GM19023 (cell line): ENCODE measurements at regions not wholly inside any gene's neighbourhood (a gene's known extent, or its start where the extent isn't known, plus 50 kb on each side); places are given as distances from the start of the nearest gene placed in this dataset.
"Not testable (repeated sequence)": the region's sequence is repeated elsewhere in the genome, so short reads cannot be mapped to it uniquely, and the experiment has no call there.

ENCODE experiments used
- ATAC-seq: cut with Tn5 transposase; IDR thresholded peaks from one replicate; pipeline ENCODE4 v1.9.1; 2021; ENCODE audit warnings: mild to moderate bottlenecking, moderate library complexity; ENCODE audit not compliant: unreplicated experiment

DNA sequence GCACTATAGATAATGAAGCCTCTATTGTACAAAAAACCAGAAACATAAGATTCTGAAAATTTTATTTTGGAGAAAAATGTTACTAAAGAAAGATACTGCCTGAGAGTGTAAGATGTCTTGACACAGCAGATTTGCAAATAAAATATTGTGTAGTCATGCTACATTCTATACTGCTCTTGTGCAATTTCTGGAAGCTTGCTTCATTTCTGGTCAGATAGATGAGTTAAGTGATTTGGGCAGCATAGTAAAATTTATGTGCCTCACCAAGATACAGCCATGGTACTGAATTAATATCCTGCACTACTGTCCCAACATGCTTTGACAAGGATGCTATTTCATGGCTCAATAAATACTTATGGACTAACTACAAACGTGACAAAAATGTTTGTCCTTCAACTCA, 55.1 kb upstream of the STARD13 start:
- no peak for ATAC-seq

GRCh38 chr13:33341861-33342452, 56.4 kb upstream of the STARD13 start:
- ATAC-seq: no peak

DNA sequence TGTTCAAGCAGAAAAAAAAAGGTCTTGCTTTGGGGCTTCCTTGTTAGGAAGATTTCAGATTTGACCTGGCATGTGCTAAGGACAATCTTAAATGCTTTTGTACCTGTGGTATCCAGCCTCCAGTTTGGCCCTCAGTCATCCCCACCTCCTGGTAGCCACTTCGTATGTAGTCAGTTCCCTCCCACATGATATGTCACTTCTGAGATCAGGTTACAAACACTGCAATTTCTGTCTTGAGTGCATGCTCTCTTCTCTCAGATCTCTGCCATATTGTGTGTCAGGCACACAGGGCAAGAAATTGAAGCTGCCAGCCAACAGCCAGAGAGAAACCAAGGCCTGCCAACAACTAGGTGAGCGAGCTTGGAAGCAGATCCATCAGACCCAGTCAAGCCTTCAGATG, 60.3 kb upstream of the STARD13 start:
- ATAC-seq: no peak

GRCh38 chr13:33347861-33348260, 62.3 kb upstream of the STARD13 start:
- ATAC-seq: no peak

DNA sequence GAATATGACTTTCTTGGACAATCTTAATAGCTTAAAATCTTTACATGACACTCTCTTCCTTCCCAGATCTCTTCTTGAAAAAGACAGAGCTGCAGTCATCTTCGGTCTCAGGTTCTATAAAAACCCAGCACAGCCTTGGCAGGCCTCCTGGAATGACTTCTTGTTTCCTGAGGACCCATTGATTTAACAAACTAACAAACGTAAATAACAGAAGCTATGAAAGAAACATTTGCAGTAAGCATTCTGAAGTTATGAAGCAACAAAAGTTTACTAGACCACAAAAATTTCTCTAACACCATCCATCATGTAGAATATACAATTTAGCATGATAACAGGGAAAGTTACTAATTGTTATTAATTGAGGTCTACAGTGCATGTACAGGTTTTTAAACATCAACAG, 62.8 kb upstream of the STARD13 start:
- ATAC-seq: no peak

DNA sequence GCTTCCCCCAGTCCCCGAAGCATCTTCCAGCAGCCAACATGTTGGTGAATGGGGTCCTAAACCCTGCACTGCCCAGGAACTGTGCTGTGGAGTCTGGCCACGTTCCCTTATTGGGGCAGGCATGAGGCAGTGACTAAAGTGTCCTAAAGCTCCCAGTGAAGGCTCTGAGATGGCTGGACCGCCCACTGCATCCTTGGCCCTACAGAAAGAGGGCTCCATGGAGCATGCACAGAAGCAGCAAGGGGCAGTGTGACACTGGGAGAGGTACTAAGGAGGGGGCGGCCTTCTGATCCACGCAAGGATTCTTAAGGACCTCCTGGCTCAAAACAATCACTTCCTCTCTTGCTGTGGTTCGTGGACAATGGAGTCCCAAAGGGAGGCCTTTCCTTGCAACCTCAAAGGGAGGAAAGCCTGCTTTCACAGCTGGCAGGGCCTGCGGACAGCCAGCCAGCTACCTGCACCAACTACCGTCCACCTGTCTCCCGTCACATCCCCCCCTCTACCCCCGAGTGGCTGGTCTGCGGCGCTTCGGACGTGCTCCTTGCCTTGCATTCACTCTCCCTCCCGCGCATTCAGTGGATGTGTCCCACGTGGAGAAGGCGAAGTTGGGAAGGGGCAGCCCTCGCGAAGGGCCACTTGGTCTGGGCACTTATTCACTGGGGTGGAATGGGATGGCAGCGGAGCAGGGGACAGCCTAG, 63.9 kb upstream of the STARD13 start:
- ATAC-seq: no peak

GRCh38 chr13:33349986-33350826, 64.7 kb upstream of the STARD13 start:
- no peak for ATAC-seq

DNA sequence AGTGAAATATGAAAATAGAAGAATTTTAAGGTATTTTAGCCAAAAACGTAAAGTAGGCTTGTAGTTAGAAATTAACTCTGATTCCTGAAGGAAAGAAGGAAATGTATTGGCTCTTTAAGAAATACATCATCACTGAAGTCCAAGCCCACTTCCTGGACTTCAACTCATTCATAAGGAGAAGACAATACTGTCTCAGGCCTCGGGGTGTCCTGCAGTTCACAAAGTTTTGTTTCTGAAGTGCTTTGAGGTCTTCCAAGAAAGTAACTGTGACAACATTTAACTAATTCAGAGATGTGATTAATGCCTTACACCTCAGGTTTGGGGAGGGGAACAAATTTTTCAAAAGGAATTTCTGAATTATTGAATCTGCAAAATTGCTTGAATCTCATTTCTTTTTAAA, 65.8 kb upstream of the STARD13 start:
- ATAC-seq: no peak

GRCh38 chr13:33352041-33352440, 66.5 kb upstream of the STARD13 start:
- no peak for ATAC-seq

- ATAC-seq: no peak
Observed at GRCh38 chr13:33352526-33352925, 67.0 kb upstream of the STARD13 start.

GRCh38 chr13:33353210-33353609, 67.7 kb upstream of the STARD13 start:
- no peak for ATAC-seq

GRCh38 chr13:33353646-33354045, 68.1 kb upstream of the STARD13 start:
- ATAC-seq: no peak

DNA sequence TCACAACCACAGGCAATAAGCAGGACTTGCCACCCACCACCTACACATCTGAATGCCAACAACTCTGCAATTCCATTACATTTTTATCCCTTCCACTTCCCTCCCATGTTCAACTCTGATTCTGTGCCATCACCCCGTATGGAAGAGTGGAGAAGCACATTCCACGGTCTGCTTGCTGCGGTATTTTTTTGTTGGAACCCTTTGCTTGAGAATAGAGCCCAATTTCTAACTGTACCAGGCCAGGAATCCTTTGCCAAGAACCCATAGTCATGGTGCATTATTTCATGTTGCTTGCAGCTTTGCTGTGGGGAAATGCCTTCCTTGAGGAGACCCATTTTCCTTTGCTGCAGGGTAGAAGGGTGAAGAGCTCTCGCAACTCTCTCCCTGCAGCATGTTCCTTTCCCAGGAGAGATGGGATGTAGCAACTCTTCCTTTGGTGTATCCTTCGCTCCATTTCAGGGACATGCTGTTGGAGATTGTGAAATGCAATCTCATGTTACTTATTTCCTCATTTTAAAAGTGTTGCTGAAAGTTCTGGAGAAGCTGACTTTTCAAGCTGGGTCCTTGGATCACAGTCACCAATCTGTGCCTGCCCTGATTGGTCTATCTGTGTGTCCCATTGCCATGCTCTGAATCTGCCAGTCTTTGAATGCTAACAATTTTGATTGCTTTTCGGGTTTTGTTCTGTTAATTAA, 69.8 kb upstream of the STARD13 start:
- no peak for ATAC-seq

DNA sequence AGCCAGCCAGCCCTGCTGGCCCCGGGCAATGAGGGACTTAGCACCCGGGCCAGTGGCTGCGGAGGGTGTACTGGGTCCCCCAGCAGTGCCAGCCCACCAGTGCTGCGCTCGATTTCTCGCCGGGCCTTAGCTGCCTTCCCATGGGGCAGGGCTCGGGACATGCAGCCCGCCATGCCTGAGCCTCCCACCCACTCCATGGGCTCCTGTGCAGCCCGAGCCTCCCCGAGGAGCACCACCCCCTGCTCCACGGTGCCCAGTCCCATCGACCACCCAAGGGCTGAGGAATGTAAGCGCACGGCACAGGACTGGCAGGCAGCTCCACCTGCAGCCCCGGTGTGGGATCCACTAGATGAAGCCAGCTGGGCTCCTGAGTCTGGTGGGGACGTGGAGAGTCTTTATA, 72.5 kb upstream of the STARD13 start:
- ATAC-seq: not testable (repeated sequence)

GRCh38 chr13:33362986-33363727, 77.6 kb upstream of the STARD13 start:
- ATAC-seq: no peak

- ATAC-seq: no peak
Observed at GRCh38 chr13:33364192-33364591, 78.6 kb upstream of the STARD13 start.

DNA sequence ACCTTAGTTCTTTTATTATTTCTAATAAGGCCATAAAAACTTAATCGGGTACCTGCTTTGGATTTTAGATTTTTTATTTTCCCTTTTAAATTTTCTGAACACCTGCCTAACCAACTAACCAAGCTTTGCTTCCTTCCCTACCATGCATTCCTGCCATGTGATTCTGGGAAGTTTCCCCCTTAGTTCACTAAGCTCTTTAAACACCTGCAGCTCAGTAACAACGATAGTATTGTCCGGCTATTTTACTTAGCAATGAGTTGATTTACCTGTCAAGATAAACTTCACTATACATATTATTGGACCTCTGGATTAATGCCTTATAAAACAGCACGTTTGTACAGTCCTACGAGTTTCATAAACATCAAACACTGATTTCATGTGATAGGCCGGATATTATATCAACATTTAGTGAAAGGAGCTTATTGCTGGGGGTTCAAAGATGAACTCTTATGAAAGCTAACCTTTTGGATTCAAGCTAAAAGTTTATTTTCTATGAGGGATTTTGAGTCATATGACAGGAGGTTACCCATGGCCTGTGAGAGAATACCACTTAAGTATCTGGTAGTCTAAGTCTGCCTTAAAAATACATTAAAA, 81.0 kb upstream of the STARD13 start:
- no peak for ATAC-seq

- no peak for ATAC-seq
Observed at GRCh38 chr13:33367171-33367895, 81.8 kb upstream of the STARD13 start.

DNA sequence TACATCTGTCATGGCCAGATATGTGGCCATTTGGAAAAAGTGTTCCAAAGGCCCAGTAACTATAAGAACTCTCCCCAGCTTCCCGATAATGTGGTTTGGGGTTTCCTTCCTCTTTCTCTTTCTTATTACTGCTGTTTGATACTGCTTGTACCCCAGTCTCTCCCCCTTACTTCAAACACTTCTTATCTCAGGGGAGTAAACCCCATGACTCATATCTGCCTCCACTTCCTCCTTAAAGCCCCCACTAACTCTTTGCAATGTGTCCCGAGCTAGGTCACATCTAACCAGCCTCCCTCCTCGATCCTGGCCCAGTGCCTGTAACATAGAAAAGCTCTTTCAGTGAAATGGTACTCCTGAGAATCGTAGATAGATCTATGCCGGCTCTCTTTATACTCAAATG, 82.4 kb upstream of the STARD13 start:
- ATAC-seq: no peak

DNA sequence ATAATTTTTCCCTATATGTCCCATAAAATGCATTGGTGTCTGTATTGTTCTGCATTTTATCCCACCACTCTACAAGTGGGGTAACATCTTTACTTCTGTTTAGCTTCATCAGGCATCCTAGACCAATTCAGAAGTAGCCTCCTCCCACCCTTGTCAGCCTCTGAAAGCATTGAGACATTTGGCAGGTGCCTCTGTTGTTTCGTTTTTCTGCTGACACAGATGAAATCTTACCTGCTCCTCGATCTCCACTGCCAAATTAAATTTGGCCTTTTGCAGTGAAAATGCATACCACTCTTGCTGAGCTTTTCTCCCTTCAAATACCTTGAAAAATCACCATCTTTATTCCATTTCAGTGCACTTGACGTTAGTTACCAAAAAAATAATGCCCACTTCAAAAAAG, 83.5 kb upstream of the STARD13 start:
- ATAC-seq: no peak
